ENCODE measurements at regions not wholly inside any gene's neighbourhood (a gene's known extent, or its start where the extent isn't known, plus 50 kb on each side); places are given as distances from the start of the nearest gene placed in this dataset.

DNA sequence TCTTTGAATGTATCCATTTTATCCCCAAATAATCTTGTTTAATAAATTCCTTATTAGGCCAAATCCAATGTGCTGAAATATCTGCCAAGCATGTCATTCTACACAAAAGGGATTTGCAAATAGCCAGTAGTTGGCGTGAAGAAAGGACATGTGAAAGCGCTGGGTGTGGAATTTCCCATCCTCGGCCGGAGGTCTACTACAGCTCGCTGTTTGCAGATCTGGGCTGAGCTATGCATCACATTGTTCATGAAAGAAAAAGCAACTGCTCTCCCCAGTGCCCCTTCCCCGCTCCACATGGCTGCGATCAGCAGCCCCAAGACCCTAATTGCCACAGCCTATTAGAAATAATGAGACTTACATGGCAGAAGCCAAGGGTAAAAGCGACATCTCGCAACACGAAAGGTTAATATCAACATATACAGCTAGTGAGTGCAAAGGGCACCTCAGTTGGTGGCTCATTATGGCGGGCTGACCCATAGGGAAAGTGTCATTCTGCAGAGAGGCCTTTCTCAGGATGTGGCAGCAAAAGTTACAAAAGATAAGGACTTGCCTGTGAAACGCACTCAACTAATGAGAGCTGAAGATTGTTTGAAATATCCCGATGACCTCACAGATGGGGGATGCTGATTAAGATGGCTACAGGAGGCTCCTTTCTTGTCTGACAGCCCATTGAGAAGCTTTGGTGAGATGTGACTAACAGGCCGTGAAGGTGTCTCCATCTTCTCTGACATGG lies 126.9 kb upstream of the CYP1B1 start:
- no peak for DNase-seq

DNA sequence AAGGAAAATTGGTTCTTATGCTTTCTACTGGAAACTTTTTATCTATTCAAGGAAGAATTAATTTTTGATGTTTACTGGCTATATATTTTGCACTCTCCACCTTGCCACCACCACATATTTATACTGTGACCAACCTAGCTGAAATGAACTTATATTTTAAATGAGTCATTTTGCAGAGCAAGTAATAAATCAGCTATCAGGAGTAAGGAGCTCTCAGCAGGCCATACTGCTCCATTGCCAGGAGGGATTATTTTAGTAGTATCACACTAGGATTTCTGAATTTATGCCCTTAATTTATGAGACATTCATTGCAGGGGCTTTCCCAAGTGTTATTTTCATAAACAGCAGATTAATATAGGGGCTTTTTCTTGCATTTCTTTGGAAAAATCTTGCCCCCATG lies 125.8 kb upstream of the CYP1B1 start:
- no peak for DNase-seq

DNA sequence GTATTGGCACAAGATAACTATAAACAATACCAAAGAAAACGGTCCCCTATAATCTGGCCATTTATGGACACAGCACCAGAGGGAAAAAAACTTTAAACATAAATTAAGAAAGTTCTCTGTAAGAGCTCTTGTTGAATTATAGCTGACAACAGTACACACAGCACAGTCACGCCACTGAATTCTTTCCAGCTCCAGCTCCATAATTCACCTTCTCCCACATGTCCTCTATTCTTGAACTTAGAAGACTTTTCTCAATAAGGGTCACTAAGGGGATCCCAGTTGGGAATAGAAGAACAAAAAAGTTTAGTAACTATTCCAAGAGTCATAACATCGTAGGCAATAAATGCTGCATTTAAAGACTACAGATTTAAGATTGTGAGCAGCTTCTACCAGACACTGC lies 124.6 kb upstream of the CYP1B1 start:
- DNase-seq, result no peak

- no peak for DNase-seq
These were observed 123.2 kb upstream of the CYP1B1 start for GRCh38 chr2:38199127-38199526.

DNA sequence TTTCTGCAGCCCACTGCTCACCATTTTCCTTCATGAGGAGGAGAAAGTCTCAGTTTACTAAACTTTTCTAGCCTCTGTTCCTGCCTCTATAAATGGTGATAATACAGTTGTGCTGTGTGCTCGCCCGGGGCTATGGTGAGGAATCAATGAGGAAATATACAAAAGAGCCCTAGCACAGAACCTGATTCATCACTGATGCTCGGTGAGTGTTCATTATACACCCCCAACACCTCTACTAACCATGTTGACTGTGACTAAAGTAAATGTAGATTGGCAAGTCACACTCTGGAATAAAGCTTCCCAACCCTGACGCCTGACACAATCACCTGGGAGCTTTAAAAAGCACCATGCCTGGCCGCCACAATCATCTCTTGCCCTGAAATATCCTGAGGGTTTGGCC lies 118.8 kb upstream of the CYP1B1 start:
- DNase-seq, result no peak

DNA sequence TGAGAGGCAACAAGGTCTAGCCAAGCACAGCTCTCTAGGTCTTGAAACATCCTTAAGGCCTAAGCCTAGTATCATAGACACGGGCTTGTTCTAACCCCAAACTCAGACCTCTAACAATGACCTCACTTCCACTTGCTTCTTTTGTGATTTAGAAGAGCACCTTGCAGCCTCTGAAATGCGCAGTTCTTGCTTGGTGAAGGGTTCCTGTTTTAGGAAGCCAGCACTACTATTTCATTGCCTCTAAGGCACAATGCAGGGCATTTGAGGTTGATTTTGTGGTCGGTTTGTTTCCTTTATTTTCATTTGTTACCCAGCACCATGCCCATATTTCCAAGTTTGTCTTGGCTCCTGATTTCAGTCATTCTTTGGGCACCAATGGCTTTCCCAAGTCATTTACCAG lies 117.0 kb upstream of the CYP1B1 start:
- DNase-seq, result no peak

GRCh38 chr2:38192046-38192445 lies 116.1 kb upstream of the CYP1B1 start:
- no peak for DNase-seq

DNA sequence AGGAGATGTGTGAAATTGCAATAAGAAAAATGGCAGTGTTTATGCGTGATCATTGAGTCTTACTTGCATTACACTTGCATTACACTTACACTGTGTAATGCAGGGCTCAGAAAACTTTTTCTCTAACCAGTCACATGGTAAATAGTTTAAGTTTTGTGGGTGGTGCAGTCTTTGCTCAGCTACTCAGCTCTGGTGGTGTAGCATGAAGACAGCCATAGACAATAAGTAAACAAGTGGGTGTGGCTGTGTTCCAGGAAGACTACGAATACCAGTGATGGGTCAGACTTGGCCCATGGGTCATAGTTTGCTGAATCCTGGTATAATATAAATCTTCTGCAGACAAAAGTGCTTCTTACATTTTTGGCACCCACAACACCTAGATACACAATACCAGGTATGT lies 115.6 kb upstream of the CYP1B1 start:
- DNase-seq, result no peak

- DNase-seq, result no peak
These were observed 114.7 kb upstream of the CYP1B1 start for GRCh38 chr2:38190542-38191218.

- peak; percentile 1 for DNase-seq
These were observed 111.6 kb upstream of the CYP1B1 start for GRCh38 chr2:38187541-38188011.

GRCh38 chr2:38185012-38185491 lies 109.1 kb upstream of the CYP1B1 start:
- no peak for DNase-seq

- DNase-seq, result no peak
These were observed 106.6 kb upstream of the CYP1B1 start for GRCh38 chr2:38182492-38183003.

DNA sequence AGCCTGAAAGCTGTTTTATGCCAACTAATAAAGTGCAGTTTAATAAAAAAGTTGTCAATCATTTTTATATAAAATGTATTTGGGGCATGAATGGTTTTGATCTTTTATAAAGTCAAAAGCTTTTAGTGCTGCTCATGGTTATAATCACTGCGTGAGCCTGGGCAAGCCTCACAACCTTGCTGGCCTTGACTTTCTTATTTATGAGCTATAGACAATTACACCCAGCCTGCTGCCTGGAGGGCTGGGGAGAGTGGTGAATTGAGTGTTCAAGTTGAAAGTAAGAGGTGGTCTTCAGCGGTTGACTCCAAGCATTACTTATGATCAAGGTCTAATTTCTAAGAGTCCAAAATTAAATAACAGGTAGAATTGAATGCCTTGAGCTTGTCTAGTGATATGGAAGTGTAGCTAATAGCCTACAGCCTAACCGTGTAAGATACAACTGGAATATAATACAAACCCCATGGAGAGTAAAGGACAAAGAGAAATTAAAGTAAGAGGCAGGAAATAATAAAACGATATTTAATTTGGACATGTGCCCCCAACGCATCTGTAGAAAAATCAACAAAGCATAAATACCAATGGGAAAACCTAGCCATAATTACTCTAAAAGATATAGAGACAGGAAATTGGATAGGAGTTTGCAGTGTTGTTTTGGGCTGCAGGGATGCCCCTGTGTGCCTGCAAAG lies 106.0 kb upstream of the CYP1B1 start:
- peak; percentile 2 for DNase-seq

DNA sequence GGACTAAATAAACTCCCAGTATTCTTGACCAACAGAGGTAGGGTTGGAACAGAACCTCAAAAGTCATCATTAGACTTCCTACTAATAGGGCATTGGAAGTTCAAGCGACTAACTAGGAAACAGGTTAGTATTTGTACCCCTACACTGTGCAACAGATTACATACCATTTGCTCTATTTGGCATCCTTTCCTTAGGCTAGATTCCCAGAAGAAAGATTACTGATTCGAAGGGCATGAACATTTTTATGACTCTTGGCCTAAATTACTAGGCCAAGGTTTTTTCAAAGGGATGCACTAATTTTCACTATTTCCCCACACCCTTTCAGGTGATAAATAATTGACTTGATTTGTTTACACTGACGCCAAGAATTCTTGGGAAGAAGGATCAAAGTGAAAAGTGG lies 104.8 kb upstream of the CYP1B1 start:
- DNase-seq, result no peak

DNA sequence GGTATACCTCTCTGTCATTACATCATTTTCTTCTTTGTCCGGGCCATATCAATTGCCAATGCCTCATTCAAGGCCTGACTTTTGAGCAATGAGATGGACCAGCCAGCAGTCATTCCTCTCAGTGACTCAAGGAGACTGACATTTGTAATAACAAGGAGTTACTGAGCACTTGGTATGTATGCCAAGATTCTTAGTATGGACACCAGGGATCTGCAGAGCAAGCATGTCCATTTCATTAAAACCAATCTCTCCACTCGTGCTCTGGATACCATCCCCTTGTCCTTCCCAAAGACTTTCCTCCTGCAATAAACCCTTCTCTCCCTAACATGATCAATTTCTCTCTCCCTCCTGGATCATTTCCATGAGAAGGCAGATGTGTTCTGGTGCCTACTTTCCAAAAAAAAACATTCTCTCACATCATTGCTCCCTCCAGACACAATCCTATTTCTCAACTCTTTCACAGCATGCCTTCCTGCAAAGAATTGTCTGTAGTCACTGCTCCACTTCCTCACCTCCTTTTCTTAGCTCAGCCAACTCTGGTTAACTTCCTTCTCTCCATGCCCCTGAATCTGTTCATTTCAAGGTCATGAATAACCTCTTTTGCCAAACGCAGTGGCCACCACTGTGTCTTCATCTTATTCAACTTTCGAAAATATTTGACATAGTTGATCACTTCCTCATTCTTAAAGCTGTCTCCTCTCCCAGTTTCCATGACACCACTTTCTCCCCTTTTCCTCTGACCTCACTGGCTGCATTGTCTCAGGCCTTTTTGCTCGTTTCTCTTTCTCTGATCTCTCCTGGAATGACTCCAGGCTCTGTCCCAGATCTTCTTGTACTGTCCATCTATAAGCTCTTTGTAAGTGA lies 102.8 kb upstream of the CYP1B1 start:
- DNase-seq, result no peak

DNA sequence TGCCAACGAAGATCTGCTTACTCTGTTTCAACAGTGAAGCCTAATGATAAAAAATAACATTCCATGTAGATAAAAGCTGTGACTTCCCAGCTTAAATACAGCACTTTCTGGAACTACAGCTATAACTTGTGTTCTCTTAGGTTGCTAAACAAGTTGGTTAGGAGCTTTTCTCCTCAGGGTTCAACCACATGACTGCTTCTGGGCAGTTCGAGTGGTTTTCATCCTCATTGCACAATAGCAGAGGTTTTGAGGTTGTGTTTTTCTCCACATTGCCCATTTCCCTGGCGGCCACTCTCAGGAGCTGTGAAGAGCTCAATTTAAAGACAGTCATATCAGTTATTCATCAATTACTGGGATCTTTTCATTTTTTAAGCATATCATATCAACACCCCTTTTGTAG lies 102.2 kb upstream of the CYP1B1 start:
- no peak for DNase-seq

GRCh38 chr2:38176619-38177021 lies 100.7 kb upstream of the CYP1B1 start:
- DNase-seq, result no peak

GRCh38 chr2:38174646-38175423 lies 98.9 kb upstream of the CYP1B1 start:
- no peak for DNase-seq

DNA sequence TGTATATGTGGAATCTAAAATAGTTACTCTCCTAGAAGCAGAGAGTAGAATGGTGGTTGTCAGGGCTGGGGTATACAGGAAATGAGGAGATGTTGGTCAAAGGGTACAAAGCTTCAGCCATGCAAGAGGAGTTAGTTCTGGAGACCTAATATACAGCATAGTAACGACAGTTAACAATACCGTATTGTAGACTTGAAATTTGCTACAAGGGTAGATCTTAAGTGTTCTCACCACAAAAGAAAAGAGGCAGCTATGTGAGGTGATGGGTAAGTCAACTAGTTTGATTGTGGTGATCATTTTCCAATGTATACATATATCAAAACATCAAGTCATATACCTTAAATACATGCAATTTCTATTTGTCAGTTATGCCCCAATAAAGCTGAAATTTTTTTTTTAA lies 98.2 kb upstream of the CYP1B1 start:
- no peak for DNase-seq

- no peak for DNase-seq
These were observed 97.7 kb upstream of the CYP1B1 start for GRCh38 chr2:38173683-38174082.

DNA sequence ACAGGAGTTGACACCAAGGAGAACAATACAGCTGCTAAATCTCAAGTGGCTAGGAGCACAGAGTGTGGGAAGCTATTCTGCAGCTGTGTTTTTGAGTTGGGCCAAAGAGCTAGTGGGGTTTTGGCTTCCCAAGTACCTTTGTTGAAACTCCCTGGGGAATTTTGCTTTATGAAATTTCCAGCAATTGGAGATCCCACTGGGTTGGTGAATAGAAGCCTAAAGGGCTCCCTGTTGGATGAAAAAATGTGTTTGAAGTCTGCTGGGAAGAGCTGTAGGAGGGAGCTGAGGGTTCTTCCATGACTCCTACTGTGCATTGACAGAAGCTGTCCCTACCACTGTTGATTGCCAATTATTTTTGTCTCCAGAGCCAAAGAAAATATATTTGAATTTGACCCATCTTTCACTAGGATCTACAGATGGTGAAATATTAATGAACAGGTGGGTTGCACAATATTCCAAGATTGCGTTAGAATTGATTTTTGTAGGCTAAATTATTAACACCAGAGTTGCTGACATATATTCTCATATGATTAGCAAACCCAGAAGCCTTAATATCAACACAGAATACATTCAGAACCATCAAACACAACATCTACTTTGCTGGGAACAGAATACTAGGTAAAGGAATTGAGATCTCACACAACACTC lies 95.4 kb upstream of the CYP1B1 start:
- DNase-seq, result no peak

All from NCI-H1092 treated with DMSO at 0.1 percent for 48 hours (cell line).